GM12873 (cell line): ENCODE measurements at regions not wholly inside any gene's neighbourhood (a gene's known extent, or its start where the extent isn't known, plus 50 kb on each side); places are given as distances from the start of the nearest gene placed in this dataset.

Experiments used
- TF ChIP-seq, protein P1 (sequence below): IDR thresholded peaks from 2 replicates; pipeline ENCODE4 v1.5.1; 2012; ENCODE audit warnings: low read depth, mild to moderate bottlenecking, moderate library complexity, low read length, control low read depth; ENCODE audit not compliant: insufficient read depth; ENCODE audit errors: missing control alignments

- TF ChIP-seq, protein P1, sequence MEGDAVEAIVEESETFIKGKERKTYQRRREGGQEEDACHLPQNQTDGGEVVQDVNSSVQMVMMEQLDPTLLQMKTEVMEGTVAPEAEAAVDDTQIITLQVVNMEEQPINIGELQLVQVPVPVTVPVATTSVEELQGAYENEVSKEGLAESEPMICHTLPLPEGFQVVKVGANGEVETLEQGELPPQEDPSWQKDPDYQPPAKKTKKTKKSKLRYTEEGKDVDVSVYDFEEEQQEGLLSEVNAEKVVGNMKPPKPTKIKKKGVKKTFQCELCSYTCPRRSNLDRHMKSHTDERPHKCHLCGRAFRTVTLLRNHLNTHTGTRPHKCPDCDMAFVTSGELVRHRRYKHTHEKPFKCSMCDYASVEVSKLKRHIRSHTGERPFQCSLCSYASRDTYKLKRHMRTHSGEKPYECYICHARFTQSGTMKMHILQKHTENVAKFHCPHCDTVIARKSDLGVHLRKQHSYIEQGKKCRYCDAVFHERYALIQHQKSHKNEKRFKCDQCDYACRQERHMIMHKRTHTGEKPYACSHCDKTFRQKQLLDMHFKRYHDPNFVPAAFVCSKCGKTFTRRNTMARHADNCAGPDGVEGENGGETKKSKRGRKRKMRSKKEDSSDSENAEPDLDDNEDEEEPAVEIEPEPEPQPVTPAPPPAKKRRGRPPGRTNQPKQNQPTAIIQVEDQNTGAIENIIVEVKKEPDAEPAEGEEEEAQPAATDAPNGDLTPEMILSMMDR = no peak
Measured at GRCh38 chr2:62439425-62439824, 66.6 kb downstream of the TMEM17 start.

- TF ChIP-seq, protein P1 = no peak
Measured at GRCh38 chr2:62437785-62438184, 68.2 kb downstream of the TMEM17 start.

GRCh38 chr2:62435720-62436119 lies 70.3 kb downstream of the TMEM17 start:
- TF ChIP-seq, protein P1 = no peak

DNA sequence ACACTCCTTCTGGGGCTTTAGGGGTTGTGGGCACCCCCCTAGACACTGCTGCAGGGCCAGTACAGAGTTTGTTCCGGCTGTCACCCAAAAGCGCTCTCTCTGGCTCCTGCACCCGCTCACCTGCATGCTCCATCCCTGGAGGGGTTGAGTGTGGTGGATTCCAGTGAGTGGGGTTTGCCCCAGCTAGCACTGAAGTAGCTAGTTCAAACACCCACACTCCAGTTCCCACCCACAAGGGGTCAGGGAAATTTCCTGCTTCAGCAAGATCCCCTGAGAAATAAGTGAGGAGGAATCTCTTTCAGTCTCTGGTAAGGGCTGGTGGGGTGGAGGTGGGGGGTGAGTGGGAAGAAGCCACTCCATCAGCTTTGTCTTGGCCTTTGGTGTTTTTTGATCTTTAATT lies 73.6 kb downstream of the TMEM17 start:
- TF ChIP-seq, protein P1 = no peak

- TF ChIP-seq, protein P1 = no peak
Measured at GRCh38 chr2:62431512-62431911, 74.5 kb downstream of the TMEM17 start.

DNA sequence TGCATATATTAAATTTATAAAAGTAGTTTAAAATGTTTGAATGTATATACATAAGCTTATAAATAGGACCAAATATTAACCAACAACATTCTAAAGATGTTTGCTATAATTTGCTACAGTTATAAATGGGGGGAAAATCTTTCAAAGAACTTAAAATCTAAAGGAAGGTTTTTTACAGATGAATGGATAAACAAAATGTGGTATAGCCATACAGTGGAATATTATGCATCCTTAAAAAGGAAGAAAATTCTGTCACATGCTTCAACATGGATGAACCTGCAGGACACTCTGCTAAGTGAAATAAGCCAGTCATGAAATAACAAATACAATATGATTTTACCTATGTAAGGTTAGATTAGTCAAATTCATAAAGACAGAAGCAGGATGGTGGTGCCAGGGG lies 75.8 kb downstream of the TMEM17 start:
- TF ChIP-seq, protein P1 = no peak

GRCh38 chr2:62427146-62427545 lies 78.8 kb downstream of the TMEM17 start:
- TF ChIP-seq, protein P1 = no peak
